ENCODE measurements at regions not wholly inside any gene's neighbourhood (a gene's known extent, or its start where the extent isn't known, plus 50 kb on each side); places are given as distances from the start of the nearest gene placed in this dataset.

DNA sequence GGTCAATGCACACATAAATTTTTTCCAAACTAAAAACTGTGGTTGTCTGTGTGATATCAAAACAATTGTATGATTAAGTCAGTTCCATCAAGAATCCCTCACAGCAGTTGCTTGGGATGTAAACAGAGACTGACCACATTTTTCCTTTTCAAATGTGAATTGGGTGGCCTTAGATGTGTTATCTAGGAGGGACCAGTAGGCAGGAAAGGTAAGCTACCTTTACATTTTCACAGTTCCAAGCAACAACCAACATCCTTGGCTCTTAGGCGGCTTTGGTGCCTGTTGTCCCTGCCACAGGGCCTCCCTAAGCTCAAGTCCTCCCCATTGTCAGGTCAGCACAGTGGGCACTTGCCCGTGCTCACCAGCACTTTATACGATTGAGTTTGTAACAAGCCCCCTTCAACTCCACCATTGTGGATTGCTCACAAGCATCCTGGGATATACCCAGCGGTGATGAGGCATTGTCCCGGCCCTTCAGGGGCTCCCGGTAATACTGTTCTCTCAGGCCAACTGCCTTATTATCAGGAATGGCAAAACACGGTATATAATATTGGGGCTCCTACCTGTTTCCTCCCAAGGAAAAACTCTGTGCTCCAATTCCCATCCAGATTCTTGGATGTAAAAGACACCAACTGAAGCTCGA, 114.9 kb upstream of the ANKRD1 start:
- Histone ChIP-seq H3K27ac (no peak overlapping the region), H3K9me3 (no peaks in the 10 kb centered on the region), H3K4me3 (no peak overlapping the region), H3K4me1 (ENCODE audit: insufficient read depth) (peaks cover 3% of the 10 kb centered on the region), H3K27me3 (no peaks in the 10 kb centered on the region), H3K36me3 (no peaks in the 10 kb centered on the region)
- no peak for DNase-seq
- TF ChIP-seq, protein P1, sequence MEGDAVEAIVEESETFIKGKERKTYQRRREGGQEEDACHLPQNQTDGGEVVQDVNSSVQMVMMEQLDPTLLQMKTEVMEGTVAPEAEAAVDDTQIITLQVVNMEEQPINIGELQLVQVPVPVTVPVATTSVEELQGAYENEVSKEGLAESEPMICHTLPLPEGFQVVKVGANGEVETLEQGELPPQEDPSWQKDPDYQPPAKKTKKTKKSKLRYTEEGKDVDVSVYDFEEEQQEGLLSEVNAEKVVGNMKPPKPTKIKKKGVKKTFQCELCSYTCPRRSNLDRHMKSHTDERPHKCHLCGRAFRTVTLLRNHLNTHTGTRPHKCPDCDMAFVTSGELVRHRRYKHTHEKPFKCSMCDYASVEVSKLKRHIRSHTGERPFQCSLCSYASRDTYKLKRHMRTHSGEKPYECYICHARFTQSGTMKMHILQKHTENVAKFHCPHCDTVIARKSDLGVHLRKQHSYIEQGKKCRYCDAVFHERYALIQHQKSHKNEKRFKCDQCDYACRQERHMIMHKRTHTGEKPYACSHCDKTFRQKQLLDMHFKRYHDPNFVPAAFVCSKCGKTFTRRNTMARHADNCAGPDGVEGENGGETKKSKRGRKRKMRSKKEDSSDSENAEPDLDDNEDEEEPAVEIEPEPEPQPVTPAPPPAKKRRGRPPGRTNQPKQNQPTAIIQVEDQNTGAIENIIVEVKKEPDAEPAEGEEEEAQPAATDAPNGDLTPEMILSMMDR (IDR thresholded peaks at IDR 0.05): no peak
- TF ChIP-seq EP300 (IDR thresholded peaks at IDR 0.05): no peak
- no peak for TF ChIP-seq POLR2A (IDR thresholded peaks at IDR 0.05)
- 81 to 85% (median 82%) methylated on average over 8 of the region's 8 CpGs for WGBS, 3 donors
- intact Hi-C loops (cut with DNase I): no loop called here

DNA sequence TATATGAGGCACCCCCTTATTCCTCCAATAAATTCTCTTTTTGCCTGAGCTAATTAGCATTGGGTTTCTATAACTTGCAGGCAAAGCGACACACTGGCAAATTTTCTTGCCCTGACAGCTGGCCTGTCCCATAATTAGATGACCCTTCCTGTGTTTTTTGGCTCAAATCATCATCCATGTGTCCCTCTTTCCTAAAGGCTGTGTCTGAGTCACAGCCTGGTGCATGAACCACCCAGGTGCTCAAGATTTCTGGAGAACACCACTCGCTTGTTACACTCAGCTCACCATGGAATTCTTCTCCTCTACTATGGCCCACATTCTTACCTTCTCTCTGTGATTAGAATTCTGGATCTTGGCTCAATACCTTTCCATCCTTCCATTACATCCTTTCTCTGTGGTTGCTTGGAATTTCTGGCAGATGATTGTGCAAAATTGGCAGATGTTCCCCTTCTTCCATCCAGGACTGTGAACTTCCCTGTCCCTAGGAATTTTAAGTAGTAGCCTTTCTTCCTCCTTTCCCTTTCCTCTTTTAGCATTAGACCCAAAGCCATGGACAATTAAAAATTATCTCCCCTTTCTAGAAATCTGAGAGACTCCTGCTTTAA, 116.0 kb upstream of the ANKRD1 start:
- no peak overlapping the region for H3K27ac ChIP-seq
- no peaks in the 10 kb centered on the region for H3K9me3 ChIP-seq
- no peak for DNase-seq
- H3K27me3 ChIP-seq: no peaks in the 10 kb centered on the region
- 87 to 94% (median 93%) methylated on average over 2 of the region's 2 CpGs for WGBS, 3 donors
- TF ChIP-seq, protein P1 (IDR thresholded peaks at IDR 0.05): no peak
- TF ChIP-seq EP300 (IDR thresholded peaks at IDR 0.05) (no peak), POLR2A (IDR thresholded peaks at IDR 0.05) (no peak)
- no peak overlapping the region for H3K4me3 ChIP-seq
- peaks cover 3% of the 10 kb centered on the region for H3K4me1 ChIP-seq (ENCODE audit: insufficient read depth)
- H3K36me3 ChIP-seq: no peaks in the 10 kb centered on the region
- intact Hi-C loops (cut with DNase I): no loop called here

DNA sequence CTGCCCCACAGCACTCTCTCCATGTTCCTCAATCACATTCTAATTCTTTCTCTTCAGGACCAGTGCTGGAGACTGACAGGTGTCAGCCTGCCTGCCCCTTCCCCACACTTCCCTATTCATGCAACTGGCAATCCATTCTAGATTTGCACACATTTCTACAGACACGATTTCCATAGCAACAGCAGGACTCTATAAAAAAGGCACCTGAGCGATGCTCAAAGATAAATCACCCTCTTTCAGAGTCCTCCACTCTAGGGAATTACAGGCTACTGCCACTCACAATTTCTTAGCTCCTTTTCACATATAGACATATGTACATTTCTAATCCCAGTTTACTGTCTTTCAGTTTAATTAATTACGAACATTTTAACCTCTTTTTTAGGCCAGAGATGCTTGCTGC, 118.1 kb upstream of the ANKRD1 start:
- H3K4me3 ChIP-seq: no peak overlapping the region
- no peaks in the 10 kb centered on the region for H3K36me3 ChIP-seq
- no peaks in the 10 kb centered on the region for H3K9me3 ChIP-seq
- no peak overlapping the region for H3K27ac ChIP-seq
- TF ChIP-seq POLR2A (IDR thresholded peaks at IDR 0.05): no peak
- TF ChIP-seq EP300 (IDR thresholded peaks at IDR 0.05): no peak
- TF ChIP-seq, protein P1 (IDR thresholded peaks at IDR 0.05): no peak
- H3K4me1 ChIP-seq (ENCODE audit: insufficient read depth): peaks cover 10% of the 10 kb centered on the region
- intact Hi-C loops (cut with DNase I): no loop called here
- DNase-seq: no peak
- WGBS, 3 donors: 59 to 92% (median 91%) methylated on average over 3 of the region's 3 CpGs
- no peaks in the 10 kb centered on the region for H3K27me3 ChIP-seq

DNA sequence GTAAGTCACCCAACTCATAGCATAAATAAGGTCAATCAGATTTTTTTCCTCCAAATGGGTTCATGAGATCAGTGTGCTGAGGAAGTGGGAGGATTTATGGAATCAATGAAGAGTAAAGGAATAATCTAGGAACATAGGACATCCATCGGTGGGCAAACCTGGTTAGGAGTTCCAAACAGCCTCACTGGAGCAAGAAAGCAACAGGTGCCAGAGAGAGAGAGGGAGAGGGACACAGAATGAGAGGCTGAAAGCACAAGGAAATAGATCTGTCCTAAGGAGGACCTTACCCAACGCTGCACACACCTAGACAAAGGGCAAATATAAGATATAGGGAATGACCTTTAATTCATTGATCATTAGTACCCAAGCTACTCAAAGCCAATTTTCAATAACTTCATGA, 119.5 kb upstream of the ANKRD1 start:
- Histone ChIP-seq H3K9me3 (no peaks in the 10 kb centered on the region), H3K4me1 (ENCODE audit: insufficient read depth) (peaks cover 7% of the 10 kb centered on the region), H3K4me3 (no peak overlapping the region), H3K27ac (no peak overlapping the region), H3K36me3 (no peaks in the 10 kb centered on the region), H3K27me3 (no peaks in the 10 kb centered on the region)
- TF ChIP-seq, protein P1 (IDR thresholded peaks at IDR 0.05): no peak
- TF ChIP-seq POLR2A (IDR thresholded peaks at IDR 0.05) (no peak), EP300 (IDR thresholded peaks at IDR 0.05) (no peak)
- no peak for DNase-seq
- intact Hi-C loops (cut with DNase I): no loop called here
- 92 to 96% (median 93%) methylated on average over 2 of the region's 2 CpGs for WGBS, 3 donors

Measured in ovary (tissue), 7 donors.